Uterus (tissue), 2 donors: ENCODE measurements at regions not wholly inside any gene's neighbourhood (a gene's known extent, or its start where the extent isn't known, plus 50 kb on each side); places are given as distances from the start of the nearest gene placed in this dataset.

Source experiments
- POLR2A ChIP-seq, 2 donors: fragments of 450-650 bp; IDR thresholded peaks; one replicate each; pipeline ENCODE4 v1.6.1; 2016; ENCODE audit warnings: antibody characterized with exemption in 2 of 2, mild to moderate bottlenecking in 1 of 2, moderate library complexity in 1 of 2
- TF ChIP-seq, protein P1 (sequence below), 4 experiments: fragments of 200-600 bp in 2 of 4; fragments of 450-650 bp in 2 of 4; sonication (generic) in 2 of 4; IDR thresholded peaks; one replicate each; pipeline ENCODE4 v1.5.1; 2016 to 2019; ENCODE audit warnings: antibody characterized with exemption in 4 of 4, mild to moderate bottlenecking in 2 of 4, moderate library complexity in 1 of 4

DNA sequence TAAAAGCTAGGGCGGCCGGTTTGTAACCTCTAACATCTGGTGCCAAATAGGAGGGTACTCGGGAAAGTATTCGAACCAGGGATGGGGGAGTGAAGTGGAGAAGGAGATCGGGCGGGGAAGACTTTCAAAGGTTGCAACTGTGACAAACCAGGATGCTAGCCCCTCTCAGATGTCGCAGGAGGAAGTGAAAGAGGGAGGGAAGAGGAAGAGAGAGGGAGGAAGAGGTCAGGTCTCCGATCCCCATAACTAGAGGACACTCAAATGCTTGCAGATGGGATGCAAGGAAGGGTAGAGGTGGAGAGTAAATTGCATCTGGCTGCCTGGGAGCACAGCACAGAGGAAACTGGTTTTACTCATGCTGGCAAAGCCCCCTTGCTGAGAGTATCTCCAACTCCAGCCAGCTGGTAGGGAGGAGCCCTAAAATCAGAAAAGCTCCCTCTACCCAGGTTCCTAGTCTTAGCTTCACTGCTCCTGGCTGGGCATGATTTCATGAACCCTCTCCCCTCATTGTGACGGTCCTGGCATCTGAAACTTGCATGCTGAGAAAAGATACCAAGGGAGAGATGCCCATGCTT lies 696.7 kb upstream of the TBX3 start:
- TF ChIP-seq, protein P1, sequence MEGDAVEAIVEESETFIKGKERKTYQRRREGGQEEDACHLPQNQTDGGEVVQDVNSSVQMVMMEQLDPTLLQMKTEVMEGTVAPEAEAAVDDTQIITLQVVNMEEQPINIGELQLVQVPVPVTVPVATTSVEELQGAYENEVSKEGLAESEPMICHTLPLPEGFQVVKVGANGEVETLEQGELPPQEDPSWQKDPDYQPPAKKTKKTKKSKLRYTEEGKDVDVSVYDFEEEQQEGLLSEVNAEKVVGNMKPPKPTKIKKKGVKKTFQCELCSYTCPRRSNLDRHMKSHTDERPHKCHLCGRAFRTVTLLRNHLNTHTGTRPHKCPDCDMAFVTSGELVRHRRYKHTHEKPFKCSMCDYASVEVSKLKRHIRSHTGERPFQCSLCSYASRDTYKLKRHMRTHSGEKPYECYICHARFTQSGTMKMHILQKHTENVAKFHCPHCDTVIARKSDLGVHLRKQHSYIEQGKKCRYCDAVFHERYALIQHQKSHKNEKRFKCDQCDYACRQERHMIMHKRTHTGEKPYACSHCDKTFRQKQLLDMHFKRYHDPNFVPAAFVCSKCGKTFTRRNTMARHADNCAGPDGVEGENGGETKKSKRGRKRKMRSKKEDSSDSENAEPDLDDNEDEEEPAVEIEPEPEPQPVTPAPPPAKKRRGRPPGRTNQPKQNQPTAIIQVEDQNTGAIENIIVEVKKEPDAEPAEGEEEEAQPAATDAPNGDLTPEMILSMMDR (IDR thresholded peaks at IDR 0.05) = no peak
- TF ChIP-seq POLR2A (IDR thresholded peaks at IDR 0.05) = no peak
